Testis (tissue), 2 donors: ENCODE measurements at regions not wholly inside any gene's neighbourhood (a gene's known extent, or its start where the extent isn't known, plus 50 kb on each side); places are given as distances from the start of the nearest gene placed in this dataset.
"Not testable (repeated sequence)": the region's sequence is repeated elsewhere in the genome, so short reads cannot be mapped to it uniquely, and the experiment has no call there.

Experiments
- DNase-seq: peaks from one replicate; pipeline ENCODE4 v3.0.0-alpha.2; 2019
- H3K27ac ChIP-seq, 2 donors: fragments of 200-600 bp; sonication (generic); one replicate each; pipeline ENCODE4 v1.5.1; 2019
- H3K27me3 ChIP-seq: fragments of 200-600 bp; sonication (generic); one replicate; pipeline ENCODE4 v1.5.1; 2019
- H3K36me3 ChIP-seq: fragments of 200-600 bp; sonication (generic); one replicate; pipeline ENCODE4 v1.5.1; 2017; ENCODE audit warnings: low read depth; ENCODE audit errors: missing control alignments
- H3K4me1 ChIP-seq: fragments of 200-600 bp; sonication (generic); one replicate; pipeline ENCODE4 v1.5.1; 2019
- H3K4me3 ChIP-seq, 2 donors: fragments of 200-600 bp; sonication (generic); one replicate each; pipeline ENCODE4 v1.5.1; 2017 to 2019
- H3K9me3 ChIP-seq: fragments of 200-600 bp; sonication (generic); one replicate; pipeline ENCODE4 v1.5.1; 2017
- CTCF ChIP-seq, 3 experiments: fragments of 450-650 bp in 2 of 3; fragments of 200-600 bp in 1 of 3; sonication (generic) in 1 of 3; IDR thresholded peaks; one replicate each; pipeline ENCODE4 v1.5.1; 2016 to 2019; ENCODE audit warnings: antibody characterized with exemption in 3 of 3, mild to moderate bottlenecking in 2 of 3, moderate library complexity in 1 of 3
- POLR2A ChIP-seq: fragments of 450-650 bp; IDR thresholded peaks from one replicate; pipeline ENCODE4 v1.6.1; 2017; ENCODE audit warnings: antibody characterized with exemption, mild to moderate bottlenecking, moderate library complexity
- WGBS, 2 donors: methylation state at CpG; one replicate each; pipeline ENCODE4 v1.1.5; 2018; 5-methylcytosine and 5-hydroxymethylcytosine counted together
- intact Hi-C: fragments of 100-400 bp; cut with DNase I; formaldehyde crosslinking; loops from one replicate; pipeline ENCODE4 v1.15.1; 2023; ENCODE audit warnings: low total_unique reads

DNA sequence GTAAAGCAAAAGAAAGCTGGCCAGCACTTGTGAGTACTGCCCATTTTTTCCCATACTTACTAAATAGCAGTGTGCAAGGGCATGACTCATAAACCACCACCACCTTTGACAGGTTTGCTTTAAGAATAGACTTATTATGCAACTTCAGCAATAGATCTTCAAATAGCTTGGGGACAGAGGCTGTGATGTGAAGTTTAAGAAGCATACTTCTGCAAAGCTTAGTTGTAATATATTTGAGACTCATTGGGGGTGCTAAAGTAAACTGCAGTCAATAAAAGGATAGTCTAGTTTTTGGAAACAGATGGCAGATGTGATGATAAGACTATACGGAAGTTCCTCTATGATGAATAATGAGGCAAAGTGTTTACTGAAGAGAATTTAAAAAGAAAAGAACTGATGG is 210.0 kb downstream of the PLA2G4A start:
- Histone ChIP-seq H3K4me3 (no peak overlapping the region), H3K36me3 (no peaks in the 10 kb centered on the region), H3K4me1 (no peaks in the 10 kb centered on the region), H3K9me3 (no peaks in the 10 kb centered on the region), H3K27me3 (no peaks in the 10 kb centered on the region), H3K27ac (no peak overlapping the region)
- intact Hi-C loops: no loop called here
- TF ChIP-seq POLR2A (no peak), CTCF (IDR thresholded peaks at IDR 0.05) (no peak)
- WGBS, 2 donors: 45 to 53% methylated on average over 1 of the region's 1 CpG
- DNase-seq: no peak

- no peak for DNase-seq
- no peaks in the 10 kb centered on the region for H3K27me3 ChIP-seq
- TF ChIP-seq POLR2A (no peak), CTCF (IDR thresholded peaks at IDR 0.05) (no peak)
- no peaks in the 10 kb centered on the region for H3K9me3 ChIP-seq
- 78 to 88% methylated on average over 4 of the region's 4 CpGs for WGBS, 2 donors
- H3K4me1 ChIP-seq: no peaks in the 10 kb centered on the region
- intact Hi-C loops: no loop called here
- H3K4me3 ChIP-seq: no peak overlapping the region
- no peak overlapping the region for H3K27ac ChIP-seq
- H3K36me3 ChIP-seq: no peaks in the 10 kb centered on the region
Observed at GRCh38 chr1:187041104-187041503, 212.4 kb downstream of the PLA2G4A start.

DNA sequence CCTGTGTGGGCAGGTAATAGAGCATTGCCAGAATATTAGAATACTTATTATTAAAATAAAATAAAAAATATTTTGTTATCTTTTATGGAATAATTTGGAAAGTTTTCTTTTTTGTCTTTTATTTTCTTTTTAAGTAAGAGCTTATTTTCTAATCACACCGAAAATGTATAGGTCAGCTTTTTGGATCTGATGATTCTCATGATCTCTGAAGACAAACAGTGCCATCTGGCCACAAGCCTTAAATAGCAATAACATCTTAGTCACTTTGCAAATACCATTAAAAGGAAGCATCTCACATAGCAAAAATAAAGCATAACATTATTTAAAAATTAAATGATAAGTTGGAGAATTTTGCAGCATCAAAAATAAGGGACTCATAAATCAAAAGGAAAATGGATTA is 213.8 kb downstream of the PLA2G4A start:
- Histone ChIP-seq H3K4me3 (no peak overlapping the region), H3K27me3 (no peaks in the 10 kb centered on the region), H3K9me3 (no peaks in the 10 kb centered on the region), H3K36me3 (no peaks in the 10 kb centered on the region), H3K4me1 (no peaks in the 10 kb centered on the region), H3K27ac (no peak overlapping the region)
- intact Hi-C loops: no loop called here
- 90 to 91% methylated on average over 1 of the region's 1 CpG for WGBS, 2 donors
- no peak for DNase-seq
- no peak for TF ChIP-seq CTCF (IDR thresholded peaks at IDR 0.05)
- no peak for TF ChIP-seq POLR2A

DNA sequence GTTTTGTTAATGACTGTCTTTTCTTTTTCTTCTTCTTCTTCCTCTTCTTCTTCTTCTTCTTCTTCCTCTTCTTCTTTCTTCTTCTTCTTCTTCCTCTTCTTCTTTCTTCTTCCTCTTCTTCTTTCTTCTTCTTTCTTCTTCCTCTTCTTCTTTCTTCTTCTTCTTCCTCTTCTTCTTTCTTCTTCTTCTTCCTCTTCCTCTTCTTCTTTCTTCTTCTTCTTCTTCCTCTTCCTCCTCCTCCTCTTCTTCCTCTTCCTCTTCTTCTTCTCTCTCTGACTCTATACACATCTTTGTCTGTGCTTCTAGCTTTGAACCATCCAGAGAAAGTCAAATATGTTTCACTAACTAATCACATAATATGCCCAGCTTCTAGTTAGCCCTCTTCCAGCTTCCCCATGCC is 214.7 kb downstream of the PLA2G4A start:
- H3K9me3 ChIP-seq, intact Hi-C loops, H3K27ac ChIP-seq, H3K4me1 ChIP-seq, H3K36me3 ChIP-seq, DNase-seq, H3K27me3 ChIP-seq, H3K4me3 ChIP-seq: not testable (repeated sequence)

DNA sequence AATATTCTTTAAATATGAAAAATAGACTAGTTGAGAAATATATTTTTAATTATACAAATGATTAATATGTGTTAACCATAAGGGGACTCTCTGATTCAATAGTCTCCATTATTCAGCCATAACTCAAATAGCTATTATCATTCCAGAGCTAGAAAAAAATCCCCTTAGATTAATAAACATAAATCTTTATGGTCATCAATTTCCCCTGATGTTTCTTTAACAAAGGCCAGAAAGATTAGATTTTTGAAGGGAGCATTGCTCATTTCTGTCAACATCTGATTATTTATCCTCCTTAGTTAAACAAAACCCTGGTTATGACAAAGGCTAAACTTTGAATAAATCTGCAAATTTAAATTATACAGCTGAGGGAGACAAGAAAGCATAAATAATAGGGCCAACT is 215.7 kb downstream of the PLA2G4A start:
- no peak for DNase-seq
- intact Hi-C loops: no loop called here
- Histone ChIP-seq H3K9me3 (no peaks in the 10 kb centered on the region), H3K36me3 (no peaks in the 10 kb centered on the region), H3K4me3 (no peak overlapping the region), H3K27me3 (no peaks in the 10 kb centered on the region), H3K27ac (no peak overlapping the region), H3K4me1 (no peaks in the 10 kb centered on the region)
- TF ChIP-seq CTCF (IDR thresholded peaks at IDR 0.05): no peak
- no peak for TF ChIP-seq POLR2A
